T-helper 2 cell treated with Interferon-gamma antibody and Interleukin-4, amounts not matched to agents 5 μg/mL and 100 μg/mL, for 36 hours (primary cell): ENCODE measurements at regions not wholly inside any gene's neighbourhood (a gene's known extent, or its start where the extent isn't known, plus 50 kb on each side); places are given as distances from the start of the nearest gene placed in this dataset.
"Not testable (repeated sequence)": the region's sequence is repeated elsewhere in the genome, so short reads cannot be mapped to it uniquely, and the experiment has no call there.

Experiments used
- DNase-seq: peaks from one replicate; pipeline ENCODE4 v3.0.0; 2021; ENCODE audit warnings: low spot score
- H3K27ac Mint-ChIP-seq: one replicate; pipeline ENCODE4 v1.8.0; 2021; ENCODE audit warnings: mild to moderate bottlenecking, mixed read lengths
- H3K27me3 Mint-ChIP-seq: one replicate; pipeline ENCODE4 v1.8.0; 2021; ENCODE audit warnings: low read depth, mixed read lengths
- H3K36me3 Mint-ChIP-seq: one replicate; pipeline ENCODE4 v1.8.0; 2021; ENCODE audit warnings: low read depth, mixed read lengths
- H3K4me1 Mint-ChIP-seq: one replicate; pipeline ENCODE4 v1.8.0; 2021; ENCODE audit warnings: low read depth, mixed read lengths
- H3K4me3 Mint-ChIP-seq: one replicate; pipeline ENCODE4 v1.8.0; 2022; ENCODE audit warnings: mild to moderate bottlenecking, moderate library complexity, mixed read lengths
- H3K9me3 Mint-ChIP-seq: one replicate; pipeline ENCODE4 v1.8.0; 2021; ENCODE audit warnings: mixed read lengths

- H3K27ac Mint-ChIP-seq: no peak overlapping the region
- H3K9me3 Mint-ChIP-seq: no peaks in the 10 kb centered on the region
- no peak overlapping the region for H3K4me3 Mint-ChIP-seq
- H3K4me1 Mint-ChIP-seq: no peaks in the 10 kb centered on the region
- H3K27me3 Mint-ChIP-seq: no peaks in the 10 kb centered on the region
- no peak for DNase-seq
- no peaks in the 10 kb centered on the region for H3K36me3 Mint-ChIP-seq
These were observed 576.5 kb upstream of the EDIL3 start for GRCh38 chr5:84961193-84961592.

- Mint-ChIP-seq H3K9me3 (no peaks in the 10 kb centered on the region), H3K4me3 (no peak overlapping the region), H3K36me3 (no peaks in the 10 kb centered on the region), H3K27ac (no peak overlapping the region), H3K27me3 (no peaks in the 10 kb centered on the region), H3K4me1 (no peaks in the 10 kb centered on the region)
- no peak for DNase-seq
These were observed 577.2 kb upstream of the EDIL3 start for GRCh38 chr5:84961903-84962302.

DNA sequence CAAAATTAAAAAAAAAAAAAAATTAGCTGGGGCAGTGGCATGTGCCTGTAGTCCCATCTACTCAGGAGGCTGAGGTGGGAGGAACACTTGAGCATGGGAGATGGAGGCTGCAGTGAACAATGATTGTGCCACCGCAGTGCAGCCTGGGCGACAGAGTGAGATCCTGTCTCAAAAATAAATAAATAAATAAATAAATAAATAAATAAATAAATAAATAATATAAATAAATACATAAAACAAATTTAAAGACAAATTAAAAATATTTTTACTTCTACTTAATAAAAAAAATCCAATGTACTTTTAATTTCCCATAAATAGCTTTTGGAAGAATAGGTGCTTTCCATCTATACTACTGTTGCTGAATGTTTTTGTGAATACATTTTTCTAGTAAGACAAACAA, 598.4 kb upstream of the EDIL3 start:
- Mint-ChIP-seq H3K27ac (no peak overlapping the region), H3K27me3 (no peaks in the 10 kb centered on the region), H3K4me1 (no peaks in the 10 kb centered on the region), H3K36me3 (no peaks in the 10 kb centered on the region), H3K9me3 (peaks cover 2% of the 10 kb centered on the region), H3K4me3 (no peak overlapping the region)
- no peak for DNase-seq

- no peak overlapping the region for H3K4me3 Mint-ChIP-seq
- H3K4me1 Mint-ChIP-seq: no peaks in the 10 kb centered on the region
- H3K36me3 Mint-ChIP-seq: no peaks in the 10 kb centered on the region
- H3K27me3 Mint-ChIP-seq: no peaks in the 10 kb centered on the region
- H3K27ac Mint-ChIP-seq: no peak overlapping the region
- H3K9me3 Mint-ChIP-seq: no peaks in the 10 kb centered on the region
- DNase-seq: no peak
These were observed 600.5 kb upstream of the EDIL3 start for GRCh38 chr5:84985148-84985547.

GRCh38 chr5:84986688-84987087, 602.0 kb upstream of the EDIL3 start:
- H3K27me3 Mint-ChIP-seq: no peaks in the 10 kb centered on the region
- no peaks in the 10 kb centered on the region for H3K36me3 Mint-ChIP-seq
- no peaks in the 10 kb centered on the region for H3K9me3 Mint-ChIP-seq

GRCh38 chr5:85000671-85001070, 616.0 kb upstream of the EDIL3 start:
- DNase-seq: no peak
- no peaks in the 10 kb centered on the region for H3K27me3 Mint-ChIP-seq
- no peaks in the 10 kb centered on the region for H3K36me3 Mint-ChIP-seq
- H3K27ac Mint-ChIP-seq: no peak overlapping the region
- H3K4me1 Mint-ChIP-seq: no peaks in the 10 kb centered on the region
- peaks cover 8% of the 10 kb centered on the region for H3K9me3 Mint-ChIP-seq
- H3K4me3 Mint-ChIP-seq: no peak overlapping the region

More at GRCh38 chr5:84986688-84987087, 602.0 kb upstream of the EDIL3 start:
- DNase-seq: no peak
- no peak overlapping the region for H3K4me3 Mint-ChIP-seq
- H3K4me1 Mint-ChIP-seq: no peaks in the 10 kb centered on the region
- no peak overlapping the region for H3K27ac Mint-ChIP-seq

DNA sequence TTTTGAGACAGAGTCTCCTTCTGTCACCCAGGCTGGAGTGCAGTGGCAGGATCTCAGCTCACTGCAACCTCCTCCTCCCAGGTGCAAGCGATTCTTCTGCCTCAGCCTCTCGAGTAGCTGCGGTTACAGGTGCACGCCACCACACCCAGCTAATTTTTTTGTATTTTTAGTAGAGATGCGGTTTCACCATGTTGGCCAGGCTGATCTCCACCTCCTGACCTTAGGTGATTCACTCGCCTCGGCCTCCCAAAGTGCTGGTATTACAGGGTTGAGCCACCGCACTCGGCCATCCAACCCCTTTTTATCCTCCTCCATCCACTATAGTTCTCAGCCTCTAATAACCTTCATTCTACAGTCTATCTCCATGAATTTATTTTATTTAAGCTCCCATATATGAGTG, 617.3 kb upstream of the EDIL3 start:
- not testable (repeated sequence) for H3K27ac Mint-ChIP-seq, H3K4me3 Mint-ChIP-seq, H3K9me3 Mint-ChIP-seq, DNase-seq, H3K36me3 Mint-ChIP-seq, H3K4me1 Mint-ChIP-seq, H3K27me3 Mint-ChIP-seq

GRCh38 chr5:85010014-85010562, 625.4 kb upstream of the EDIL3 start:
- no peak overlapping the region for H3K4me3 Mint-ChIP-seq
- H3K27ac Mint-ChIP-seq: no peak overlapping the region
- no peaks in the 10 kb centered on the region for H3K27me3 Mint-ChIP-seq
- H3K36me3 Mint-ChIP-seq: no peaks in the 10 kb centered on the region
- DNase-seq: no peak
- no peaks in the 10 kb centered on the region for H3K9me3 Mint-ChIP-seq
- no peaks in the 10 kb centered on the region for H3K4me1 Mint-ChIP-seq

DNA sequence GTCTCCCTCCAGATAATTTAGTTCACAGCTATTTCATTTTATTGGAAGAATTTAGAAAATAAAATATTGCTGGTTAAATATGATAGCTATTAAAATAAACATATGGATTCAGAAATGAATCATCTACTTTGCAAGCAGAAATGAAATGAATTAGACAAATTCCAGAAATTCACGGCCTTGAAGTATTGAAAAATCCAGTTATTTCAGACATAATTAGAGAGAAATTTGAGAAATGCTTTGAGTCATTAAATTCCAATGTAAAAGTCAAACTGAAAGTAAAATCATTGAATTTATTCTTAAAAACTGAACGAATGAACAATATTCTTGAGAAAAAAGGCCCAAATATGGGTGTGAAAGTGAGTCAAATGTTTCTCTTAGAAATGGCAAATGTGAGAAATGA, 632.6 kb upstream of the EDIL3 start:
- no peaks in the 10 kb centered on the region for H3K4me1 Mint-ChIP-seq
- no peak overlapping the region for H3K27ac Mint-ChIP-seq
- H3K4me3 Mint-ChIP-seq: no peak overlapping the region

DNA sequence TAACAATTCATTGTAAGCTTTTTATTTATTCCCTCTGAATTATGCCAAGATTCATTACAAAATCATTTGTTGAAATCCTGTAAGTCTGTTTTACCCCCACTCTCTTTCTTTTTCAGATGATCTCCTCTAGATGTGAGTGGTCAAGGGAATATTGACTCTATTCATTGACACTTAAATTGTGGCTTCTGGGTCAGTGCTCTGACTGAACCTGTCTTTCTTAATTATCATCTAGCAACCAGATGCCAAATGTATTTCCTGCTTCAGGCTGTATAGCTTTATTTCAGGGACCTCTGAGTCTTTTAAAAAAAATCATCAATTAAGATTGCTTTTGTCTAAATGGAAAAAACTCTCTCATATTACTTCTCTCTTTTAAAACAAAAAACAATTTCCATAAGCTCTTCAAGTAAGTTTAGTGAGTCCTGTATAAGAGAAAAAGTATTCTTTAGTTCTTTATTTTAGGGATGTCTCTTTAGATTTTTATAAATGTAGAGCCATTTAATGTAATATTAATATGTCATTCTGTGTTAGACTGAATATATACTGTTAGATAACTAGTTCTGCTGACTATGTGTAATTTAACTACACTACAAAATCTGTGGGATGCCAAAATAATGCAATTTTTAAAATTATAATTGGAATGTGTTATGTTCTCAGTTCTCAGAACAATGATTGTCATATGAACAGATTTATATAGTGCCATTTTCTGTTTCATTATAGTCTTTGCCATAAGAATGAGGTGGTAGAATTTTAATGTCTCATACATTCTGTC, 645.8 kb upstream of the EDIL3 start:
- Mint-ChIP-seq H3K27me3 (no peaks in the 10 kb centered on the region), H3K4me3 (no peak overlapping the region), H3K36me3 (no peaks in the 10 kb centered on the region), H3K4me1 (no peaks in the 10 kb centered on the region), H3K27ac (no peak overlapping the region), H3K9me3 (peaks cover 6% of the 10 kb centered on the region)
- DNase-seq: no peak

More for the DNA sequence above, 632.6 kb upstream of the EDIL3 start:
- H3K36me3 Mint-ChIP-seq: no peaks in the 10 kb centered on the region
- peaks cover 3% of the 10 kb centered on the region for H3K9me3 Mint-ChIP-seq
- H3K27me3 Mint-ChIP-seq: no peaks in the 10 kb centered on the region
- no peak for DNase-seq

DNA sequence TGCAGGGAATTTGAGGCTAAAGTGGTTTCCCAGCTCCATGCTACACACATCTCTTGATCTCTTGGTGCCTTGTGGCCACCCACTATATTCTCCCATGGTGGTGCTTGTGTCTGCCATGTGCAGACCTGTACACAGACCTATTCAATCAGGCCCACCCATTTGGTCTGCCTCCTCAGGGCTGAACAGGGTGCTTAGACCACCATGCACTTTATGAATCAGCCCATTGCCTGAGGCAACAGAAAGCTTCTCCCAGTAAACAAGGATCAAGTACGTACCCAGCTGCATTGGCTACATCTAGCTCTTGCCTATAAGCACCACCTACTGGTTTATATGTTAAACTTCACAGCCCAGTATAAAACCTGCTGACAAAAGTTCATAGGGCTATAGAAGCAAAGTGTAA, 664.3 kb upstream of the EDIL3 start:
- no peak for DNase-seq
- Mint-ChIP-seq H3K27ac (no peak overlapping the region), H3K27me3 (no peaks in the 10 kb centered on the region), H3K36me3 (no peaks in the 10 kb centered on the region), H3K9me3 (peaks cover 5% of the 10 kb centered on the region), H3K4me3 (no peak overlapping the region), H3K4me1 (no peaks in the 10 kb centered on the region)

DNA sequence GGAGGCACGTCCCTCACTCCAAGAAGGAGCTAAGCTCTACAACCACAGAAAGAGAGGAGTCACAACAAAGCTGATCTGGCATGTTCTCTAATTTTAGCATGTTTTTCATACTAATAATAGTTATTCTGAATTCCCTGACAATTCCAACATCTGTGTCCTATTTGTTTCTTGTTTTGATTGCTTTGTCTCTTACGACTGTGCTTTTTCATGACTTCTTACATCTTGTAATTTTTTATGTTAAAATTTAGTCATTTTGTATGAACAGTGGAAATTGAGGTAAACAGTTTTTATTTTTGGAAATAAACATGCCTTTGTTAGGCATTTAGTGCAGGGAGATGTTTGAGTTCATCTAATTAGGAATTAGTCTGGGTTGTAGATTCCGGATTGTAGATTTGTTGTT, 668.1 kb upstream of the EDIL3 start:
- no peaks in the 10 kb centered on the region for H3K9me3 Mint-ChIP-seq
- no peak for DNase-seq

DNA sequence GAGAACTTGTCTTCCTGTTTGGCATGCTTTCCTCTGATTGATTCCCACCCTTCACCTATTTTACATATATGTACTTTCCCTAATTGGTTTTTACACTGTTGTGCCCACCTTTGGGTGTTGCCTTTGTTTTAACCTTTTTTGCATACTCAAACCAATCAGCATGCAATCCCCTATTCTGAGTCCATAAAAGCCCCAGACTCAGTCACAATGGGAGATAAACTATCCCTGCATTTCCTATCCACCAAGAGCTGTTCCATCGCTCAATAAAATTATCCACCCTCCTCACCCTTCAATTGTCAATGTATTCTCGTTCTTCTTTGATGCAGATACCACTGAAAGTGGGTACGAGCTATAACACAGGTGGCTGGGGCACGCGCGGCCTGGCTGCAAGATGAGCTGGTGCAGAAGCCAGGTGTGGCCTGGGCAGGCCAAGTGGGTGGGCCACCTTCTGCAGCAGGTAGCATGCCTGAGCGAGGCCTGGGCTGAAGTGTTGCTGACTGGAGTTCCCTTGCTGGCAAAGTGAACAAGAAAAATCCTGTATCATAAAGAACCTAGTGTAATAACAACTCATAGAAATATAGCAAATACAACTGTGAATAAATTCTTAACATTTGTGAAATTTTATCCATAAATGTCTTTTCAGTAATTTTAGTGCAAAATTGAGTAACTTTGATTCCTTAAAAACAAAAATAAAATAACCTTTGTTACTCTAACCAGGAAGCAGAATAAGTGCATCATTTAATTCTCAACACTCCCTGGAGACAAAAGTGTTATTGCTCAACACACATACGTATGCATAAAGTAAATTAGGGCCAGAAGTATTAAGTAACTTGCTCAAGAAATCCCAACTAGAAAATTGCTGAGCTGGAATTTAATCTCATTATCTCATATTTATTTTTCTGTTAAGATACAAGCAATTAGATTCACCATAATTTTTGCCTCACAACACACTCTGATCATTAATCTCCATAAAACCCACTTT, 685.3 kb upstream of the EDIL3 start:
- no peak overlapping the region for H3K4me3 Mint-ChIP-seq
- H3K27me3 Mint-ChIP-seq: no peaks in the 10 kb centered on the region
- H3K36me3 Mint-ChIP-seq: no peaks in the 10 kb centered on the region
- DNase-seq: no peak
- peaks cover 6% of the 10 kb centered on the region for H3K9me3 Mint-ChIP-seq
- no peaks in the 10 kb centered on the region for H3K4me1 Mint-ChIP-seq
- H3K27ac Mint-ChIP-seq: no peak overlapping the region

More for the DNA sequence above, 668.1 kb upstream of the EDIL3 start:
- Mint-ChIP-seq H3K27me3 (no peaks in the 10 kb centered on the region), H3K4me1 (no peaks in the 10 kb centered on the region), H3K36me3 (no peaks in the 10 kb centered on the region), H3K27ac (no peak overlapping the region), H3K4me3 (no peak overlapping the region)

- Mint-ChIP-seq H3K9me3 (no peaks in the 10 kb centered on the region), H3K36me3 (no peaks in the 10 kb centered on the region), H3K27ac (no peak overlapping the region), H3K4me1 (no peaks in the 10 kb centered on the region), H3K4me3 (no peak overlapping the region), H3K27me3 (no peaks in the 10 kb centered on the region)
- DNase-seq: no peak
These were observed 692.9 kb upstream of the EDIL3 start for GRCh38 chr5:85077581-85077980.
